Lung (tissue), 11 donors: ENCODE measurements at regions not wholly inside any gene's neighbourhood (a gene's known extent, or its start where the extent isn't known, plus 50 kb on each side); places are given as distances from the start of the nearest gene placed in this dataset.

Source experiments
- ATAC-seq: fragments of 200-7000 bp; cut with Tn5 transposase; one replicate; pipeline ENCODE4 v1.9.1; 2020; ENCODE audit warnings: moderate number of reproducible peaks; ENCODE audit not compliant: insufficient read depth, low FRiP score
- DNase-seq, 3 donors: peaks; one replicate each; pipeline ENCODE4 v3.0.0-alpha.2; 2013 to 2017
- H3K27ac ChIP-seq, 2 donors: one replicate each; pipeline ENCODE4 v1.5.1; 2013; ENCODE audit warnings: mild to moderate bottlenecking in 2 of 2, moderate library complexity in 2 of 2, control low read depth in 1 of 2, inconsistent platforms in 1 of 2, low read depth in 1 of 2, low read length in 1 of 2
- H3K27me3 ChIP-seq, 3 donors: one replicate each; pipeline ENCODE4 v1.5.1; 2013; ENCODE audit warnings: low read length in 2 of 3; ENCODE audit not compliant: control insufficient read depth in 3 of 3, insufficient read depth in 3 of 3
- H3K36me3 ChIP-seq, 4 donors: one replicate each; pipeline ENCODE4 v1.5.1; 2013; ENCODE audit warnings: low read length in 4 of 4, mild to moderate bottlenecking in 1 of 4, moderate library complexity in 1 of 4; ENCODE audit not compliant: control insufficient read depth in 4 of 4, insufficient read depth in 4 of 4
- H3K4me1 ChIP-seq, 5 donors: one replicate each; pipeline ENCODE4 v1.5.1; 2013; ENCODE audit warnings: low read length in 5 of 5, mild to moderate bottlenecking in 2 of 5, moderate library complexity in 1 of 5; ENCODE audit not compliant: control insufficient read depth in 5 of 5, insufficient read depth in 5 of 5
- H3K4me3 ChIP-seq: one replicate; pipeline ENCODE4 v1.5.1; 2013; ENCODE audit warnings: mild to moderate bottlenecking, control low read depth, moderate library complexity
- H3K9ac ChIP-seq, 2 donors: one replicate each; pipeline ENCODE4 v1.5.1; 2013; ENCODE audit warnings: low read length in 2 of 2, control low read depth in 1 of 2; ENCODE audit not compliant: insufficient read depth in 1 of 2
- H3K9me3 ChIP-seq, 4 donors: one replicate each; pipeline ENCODE4 v1.5.1; 2013; ENCODE audit warnings: low read length in 3 of 4, mild to moderate bottlenecking in 1 of 4, moderate library complexity in 1 of 4; ENCODE audit not compliant: control insufficient read depth in 4 of 4, insufficient read depth in 3 of 4
- CTCF ChIP-seq: IDR thresholded peaks from 2 replicates; pipeline ENCODE4 v1.5.1; 2012; ENCODE audit warnings: mild to moderate bottlenecking; ENCODE audit errors: control extremely low read depth, extremely low read depth
- WGBS, 2 donors: extraction: QIAGEN DNeasy Blood & Tissue Kit; methylation state at CpG; one replicate each; pipeline ENCODE4 v1.1.7; 2013; 5-methylcytosine and 5-hydroxymethylcytosine counted together
- donor health status: control.
- donor health status: control.
- donor health status: Bipolar disorder and iron deficiency.
- donor health status: healthy.
- donor health status: DM: yes; HTN: yes; CAD: no.

- DNase-seq (peak in 2 of 3 donors; percentile 2 to 44), ATAC-seq (no peak)
- no peak for TF ChIP-seq CTCF
- no peaks in the 10 kb centered on the region for H3K9me3 ChIP-seq
- H3K9ac ChIP-seq, result no peak overlapping the region
- no peaks in the 10 kb centered on the region for H3K36me3 ChIP-seq
- no peak overlapping the region for H3K27ac ChIP-seq
- H3K27me3 ChIP-seq, result no peaks in the 10 kb centered on the region
- H3K4me3 ChIP-seq, result no peak overlapping the region
- WGBS, 2 donors, result 78 to 84% methylated on average over 2 of the region's 2 CpGs
- no peaks in the 10 kb centered on the region for H3K4me1 ChIP-seq
Measured at GRCh38 chr14:38469156-38469555, 213.3 kb upstream of the CLEC14A start.

GRCh38 chr14:38442208-38442607, 186.3 kb upstream of the CLEC14A start:
- WGBS, 2 donors, result 28 to 38% methylated on average over 3 of the region's 3 CpGs

GRCh38 chr14:38432186-38432585, 176.3 kb upstream of the CLEC14A start:
- Histone ChIP-seq H3K27me3 (no peaks in the 10 kb centered on the region), H3K27ac (no peak overlapping the region), H3K9me3 (no peaks in the 10 kb centered on the region), H3K36me3 (no peaks in the 10 kb centered on the region), H3K9ac (no peak overlapping the region), H3K4me1 (no peaks in the 10 kb centered on the region), H3K4me3 (no peak overlapping the region)
- WGBS, 2 donors, result 96% methylated on average over 2 of the region's 2 CpGs
- ATAC-seq (no peak), DNase-seq (no peak)
- TF ChIP-seq CTCF, result no peak

More at GRCh38 chr14:38442208-38442607, 186.3 kb upstream of the CLEC14A start:
- no peak overlapping the region for H3K27ac ChIP-seq
- ATAC-seq (no peak), DNase-seq (peak in 1 of 3 donors; percentile 10)
- H3K4me1 ChIP-seq, result no peaks in the 10 kb centered on the region
- H3K27me3 ChIP-seq, result no peaks in the 10 kb centered on the region
- H3K36me3 ChIP-seq, result no peaks in the 10 kb centered on the region
- H3K4me3 ChIP-seq, result no peak overlapping the region
- H3K9ac ChIP-seq, result no peak overlapping the region
- peaks cover 0 to 6% (median 2%) of the 10 kb centered on the region in 4 donors for H3K9me3 ChIP-seq
- TF ChIP-seq CTCF, result no peak

GRCh38 chr14:38431156-38431555, 175.3 kb upstream of the CLEC14A start:
- Histone ChIP-seq H3K27me3 (no peaks in the 10 kb centered on the region), H3K4me3 (no peak overlapping the region), H3K9ac (no peak overlapping the region), H3K4me1 (no peaks in the 10 kb centered on the region), H3K9me3 (no peaks in the 10 kb centered on the region), H3K36me3 (no peaks in the 10 kb centered on the region), H3K27ac (no peak overlapping the region)
- ATAC-seq (no peak), DNase-seq (no peak)
- 91 to 93% methylated on average over 4 of the region's 4 CpGs for WGBS, 2 donors
- TF ChIP-seq CTCF, result no peak
